Nucleus accumbens (tissue), 56 donors: ENCODE measurements at regions not wholly inside any gene's neighbourhood (a gene's known extent, or its start where the extent isn't known, plus 50 kb on each side); places are given as distances from the start of the nearest gene placed in this dataset.
"Not testable (repeated sequence)": the region's sequence is repeated elsewhere in the genome, so short reads cannot be mapped to it uniquely, and the experiment has no call there.

Experiments used
- DNase-seq, 56 donors: peaks; one replicate each; lab custom pipeline; 2025; lab: John Stamatoyannopoulos, UW

GRCh38 chr21:41571938-41572510 lies 64.1 kb upstream of the TMPRSS2 start:
- DNase-seq, result no peak

GRCh38 chr21:41570791-41571355 lies 62.9 kb upstream of the TMPRSS2 start:
- DNase-seq, result no peak

- no peak for DNase-seq
Observed at GRCh38 chr21:41568606-41569385, 60.8 kb upstream of the TMPRSS2 start.

- no peak for DNase-seq
Observed at GRCh38 chr21:41567901-41568510, 60.0 kb upstream of the TMPRSS2 start.

GRCh38 chr21:41567237-41567636 lies 59.3 kb upstream of the TMPRSS2 start:
- DNase-seq, result not testable (repeated sequence)

- no peak for DNase-seq
Observed at GRCh38 chr21:41566500-41567014, 58.6 kb upstream of the TMPRSS2 start.

GRCh38 chr21:41565550-41565949 lies 57.6 kb upstream of the TMPRSS2 start:
- DNase-seq, result no peak

- no peak for DNase-seq
Observed at GRCh38 chr21:41564871-41565274, 56.9 kb upstream of the TMPRSS2 start.

- DNase-seq, result no peak
Observed at GRCh38 chr21:41562101-41563000, 54.4 kb upstream of the TMPRSS2 start.

GRCh38 chr21:41561701-41562100 lies 53.7 kb upstream of the TMPRSS2 start:
- DNase-seq, result no peak

GRCh38 chr21:41560661-41561158 lies 52.8 kb upstream of the TMPRSS2 start:
- no peak for DNase-seq

- no peak for DNase-seq
Observed at GRCh38 chr21:41559658-41560631, 52.0 kb upstream of the TMPRSS2 start.

- no peak for DNase-seq
Observed at GRCh38 chr21:41558842-41559241, 50.9 kb upstream of the TMPRSS2 start.

- DNase-seq, result no peak
Observed at GRCh38 chr21:41557884-41558283, 49.9 kb upstream of the TMPRSS2 start.
